Mesenchymal stem cell (in vitro differentiated cells and primary cell): ENCODE measurements at regions not wholly inside any gene's neighbourhood (a gene's known extent, or its start where the extent isn't known, plus 50 kb on each side); places are given as distances from the start of the nearest gene placed in this dataset.

Source experiments
- DNase-seq: peaks from one replicate; pipeline ENCODE4 v3.0.0-alpha.2; 2013
- H2AFZ ChIP-seq: one replicate; pipeline ENCODE4 v1.6.1; 2013; ENCODE audit warnings: low read depth, mild to moderate bottlenecking, control low read depth, inconsistent platforms, low read length, moderate library complexity
- H2AK5ac ChIP-seq: 2 replicates; pipeline ENCODE4 v1.6.1; 2013; ENCODE audit warnings: low read length, moderate library complexity, mild to moderate bottlenecking, inconsistent platforms; ENCODE audit not compliant: severe bottlenecking
- H2BK120ac ChIP-seq: one replicate; pipeline ENCODE4 v1.6.1; 2013; ENCODE audit warnings: low read depth, mild to moderate bottlenecking, inconsistent platforms, low read length, moderate library complexity
- H2BK12ac ChIP-seq, 2 experiments: one replicate each; pipeline ENCODE4 v1.6.1; 2013; ENCODE audit warnings: inconsistent platforms in 2 of 2, low read length in 2 of 2, mild to moderate bottlenecking in 2 of 2, moderate library complexity in 2 of 2, control low read depth in 1 of 2
- H2BK15ac ChIP-seq: one replicate; pipeline ENCODE4 v1.6.1; 2013; ENCODE audit warnings: mild to moderate bottlenecking, low read depth, inconsistent platforms; ENCODE audit not compliant: poor library complexity, severe bottlenecking
- H2BK5ac ChIP-seq: 2 replicates; pipeline ENCODE4 v1.6.1; 2013; ENCODE audit warnings: low read depth, mild to moderate bottlenecking, low read length, control low read depth, inconsistent platforms; ENCODE audit not compliant: poor library complexity, severe bottlenecking
- H3K14ac ChIP-seq, 2 experiments: one replicate each; pipeline ENCODE4 v1.6.1; 2013; ENCODE audit warnings: inconsistent platforms in 2 of 2, low read length in 2 of 2, control low read depth in 1 of 2, mild to moderate bottlenecking in 1 of 2, moderate library complexity in 1 of 2
- H3K18ac ChIP-seq, 2 experiments: one replicate each; pipeline ENCODE4 v1.6.1; 2013; ENCODE audit warnings: inconsistent platforms in 2 of 2, low read length in 2 of 2, control low read depth in 1 of 2, low read depth in 1 of 2, mild to moderate bottlenecking in 1 of 2
- H3K23ac ChIP-seq, 2 experiments: one replicate each; pipeline ENCODE4 v1.6.1; 2013; ENCODE audit warnings: inconsistent platforms in 2 of 2, low read length in 2 of 2, mild to moderate bottlenecking in 2 of 2, moderate library complexity in 2 of 2, control low read depth in 1 of 2
- H3K27ac ChIP-seq: 2 replicates; pipeline ENCODE4 v1.5.1; 2013; ENCODE audit warnings: mild to moderate bottlenecking, moderate library complexity, low read length, control low read depth, inconsistent platforms; ENCODE audit not compliant: poor library complexity, severe bottlenecking
- H3K27me3 ChIP-seq, 2 experiments: 2 replicates each; pipeline versions ENCODE4 v1.6.1 to v1.7.0; 2013; ENCODE audit warnings: low read length in 2 of 2, mild to moderate bottlenecking in 2 of 2, moderate library complexity in 2 of 2, control low read depth in 1 of 2, inconsistent platforms in 1 of 2; ENCODE audit not compliant: control insufficient read depth in 1 of 2, insufficient read depth in 1 of 2
- H3K36me3 ChIP-seq, 2 experiments: 2 replicates each; pipeline versions ENCODE4 v1.6.1 to v1.7.0; 2013; ENCODE audit warnings: low read length in 2 of 2, control low read depth in 1 of 2, inconsistent platforms in 1 of 2, low read depth in 1 of 2, mild to moderate bottlenecking in 1 of 2; ENCODE audit not compliant: insufficient read depth in 2 of 2, control insufficient read depth in 1 of 2
- H3K4ac ChIP-seq, 2 experiments: one replicate each; pipeline ENCODE4 v1.6.1; 2013; ENCODE audit warnings: inconsistent platforms in 2 of 2, low read length in 2 of 2, mild to moderate bottlenecking in 2 of 2, moderate library complexity in 2 of 2, control low read depth in 1 of 2, low read depth in 1 of 2
- H3K4me1 ChIP-seq: 2 replicates; pipeline ENCODE4 v1.6.1; 2013; ENCODE audit warnings: low read depth, low read length, control low read depth; ENCODE audit not compliant: control insufficient read depth, insufficient read depth
- H3K4me2 ChIP-seq: 2 replicates; pipeline ENCODE4 v1.6.1; 2013; ENCODE audit warnings: low read length, mild to moderate bottlenecking, inconsistent platforms; ENCODE audit not compliant: poor library complexity, severe bottlenecking
- H3K4me3 ChIP-seq, 2 experiments: 2 replicates each; pipeline versions ENCODE4 v1.5.1 to v1.7.0; 2013; ENCODE audit warnings: low read length in 2 of 2, mild to moderate bottlenecking in 2 of 2, control low read depth in 1 of 2, low read depth in 1 of 2; ENCODE audit not compliant: insufficient read depth in 1 of 2
- H3K79me1 ChIP-seq: replicated peaks from 2 replicates; pipeline ENCODE4 v1.6.1; 2013; ENCODE audit warnings: mild to moderate bottlenecking, control low read depth, low read length, inconsistent platforms; ENCODE audit not compliant: poor library complexity, severe bottlenecking
- H3K9ac ChIP-seq: 2 replicates; pipeline ENCODE4 v1.7.0; 2013; ENCODE audit warnings: mild to moderate bottlenecking, low read length, moderate library complexity
- H3K9me3 ChIP-seq: 2 replicates; pipeline ENCODE4 v1.7.0; 2013; ENCODE audit warnings: mild to moderate bottlenecking, low read length; ENCODE audit not compliant: control insufficient read depth
- H4K8ac ChIP-seq: one replicate; pipeline ENCODE4 v1.6.1; 2013; ENCODE audit warnings: inconsistent platforms, mild to moderate bottlenecking, low read length, moderate library complexity
- H4K91ac ChIP-seq: one replicate; pipeline ENCODE4 v1.6.1; 2013; ENCODE audit warnings: mild to moderate bottlenecking, low read length, inconsistent platforms
- WGBS: methylation state at CpG from one replicate; pipeline ENCODE4 v1.1.7; 2013; ENCODE audit warnings: mixed read lengths; 5-methylcytosine and 5-hydroxymethylcytosine counted together

DNA sequence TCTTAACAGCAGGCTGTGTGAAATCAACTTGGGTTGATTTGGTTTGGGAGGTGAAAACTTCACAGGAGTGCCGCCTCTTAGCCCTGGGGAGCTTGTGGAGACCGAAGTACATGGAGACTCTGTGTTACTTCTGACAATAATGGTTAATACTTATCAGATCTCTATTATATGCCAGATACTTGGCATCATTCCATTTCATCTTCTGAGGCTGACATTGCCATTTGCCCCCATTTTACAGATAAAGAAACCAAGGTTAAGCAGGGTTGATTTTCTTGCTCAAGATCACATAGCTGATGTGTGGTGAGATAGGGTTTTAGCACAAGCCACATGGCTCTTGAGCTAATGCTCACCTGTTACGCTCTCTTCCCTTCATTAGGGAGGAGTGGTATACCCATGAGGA is 150.6 kb upstream of the FAM13C start:
- no peaks in the 10 kb centered on the region for H3K79me1 ChIP-seq
- no peak overlapping the region for H2BK15ac ChIP-seq
- H2AK5ac ChIP-seq = no peak overlapping the region
- H3K23ac ChIP-seq = no peak overlapping the region
- no peak for DNase-seq
- H2BK12ac ChIP-seq = no peak overlapping the region
- H3K14ac ChIP-seq = no peak overlapping the region
- H4K8ac ChIP-seq = no peak overlapping the region
- no peak overlapping the region for H4K91ac ChIP-seq
- H3K4ac ChIP-seq = no peak overlapping the region
- H3K9ac ChIP-seq = no peak overlapping the region
- H3K36me3 ChIP-seq = no peaks in the 10 kb centered on the region
- no peaks in the 10 kb centered on the region for H3K27me3 ChIP-seq
- no peak overlapping the region for H3K4me3 ChIP-seq
- 72% methylated on average over 1 of the region's 3 CpGs for WGBS
- no peaks in the 10 kb centered on the region for H3K9me3 ChIP-seq
- no peaks in the 10 kb centered on the region for H3K4me1 ChIP-seq
- H2BK5ac ChIP-seq = no peak overlapping the region
- H2AFZ ChIP-seq = no peak overlapping the region
- no peak overlapping the region for H3K18ac ChIP-seq
- H2BK120ac ChIP-seq = no peak overlapping the region
- no peak overlapping the region for H3K27ac ChIP-seq
- H3K4me2 ChIP-seq = no peak overlapping the region

- Histone ChIP-seq H3K27ac (no peak overlapping the region), H2BK120ac (no peak overlapping the region), H2BK12ac (no peak overlapping the region), H3K4ac (no peak overlapping the region), H2AK5ac (no peak overlapping the region), H3K9ac (no peak overlapping the region), H3K18ac (no peak overlapping the region), H3K14ac (no peak overlapping the region), H2BK5ac (no peak overlapping the region), H3K4me2 (no peak overlapping the region), H3K9me3 (no peaks in the 10 kb centered on the region), H3K4me3 (no peak overlapping the region), H3K23ac (no peak overlapping the region), H2AFZ (no peak overlapping the region), H3K36me3 (no peaks in the 10 kb centered on the region), H4K8ac (no peak overlapping the region), H3K79me1 (no peaks in the 10 kb centered on the region), H4K91ac (no peak overlapping the region), H3K4me1 (no peaks in the 10 kb centered on the region), H2BK15ac (no peak overlapping the region), H3K27me3 (no peaks in the 10 kb centered on the region)
- DNase-seq = no peak
- WGBS = 67% methylated on average over 1 of the region's 1 CpG
These were observed 146.6 kb upstream of the FAM13C start for GRCh38 chr10:59508956-59509355.

GRCh38 chr10:59508296-59508695 is 145.9 kb upstream of the FAM13C start:
- peak; percentile 24 for DNase-seq
- WGBS = 62% methylated on average over 3 of the region's 3 CpGs
- H2BK15ac ChIP-seq = no peak overlapping the region
- no peak overlapping the region for H2BK12ac ChIP-seq
- H2AFZ ChIP-seq = no peak overlapping the region
- no peak overlapping the region for H3K27ac ChIP-seq
- H3K9ac ChIP-seq = no peak overlapping the region
- H3K18ac ChIP-seq = no peak overlapping the region
- no peak overlapping the region for H4K91ac ChIP-seq
- H3K4me2 ChIP-seq = no peak overlapping the region
- no peaks in the 10 kb centered on the region for H3K79me1 ChIP-seq
- H3K4ac ChIP-seq = no peak overlapping the region
- no peak overlapping the region for H3K23ac ChIP-seq
- H3K4me3 ChIP-seq = no peak overlapping the region
- no peaks in the 10 kb centered on the region for H3K9me3 ChIP-seq
- no peak overlapping the region for H2BK5ac ChIP-seq
- H2AK5ac ChIP-seq = no peak overlapping the region
- H3K27me3 ChIP-seq = no peaks in the 10 kb centered on the region
- H2BK120ac ChIP-seq = no peak overlapping the region
- H3K36me3 ChIP-seq = no peaks in the 10 kb centered on the region
- no peak overlapping the region for H4K8ac ChIP-seq
- no peak overlapping the region for H3K14ac ChIP-seq
- H3K4me1 ChIP-seq = no peaks in the 10 kb centered on the region

- Histone ChIP-seq H3K18ac (no peak overlapping the region), H3K36me3 (no peaks in the 10 kb centered on the region), H3K4me2 (no peak overlapping the region), H3K4me1 (no peaks in the 10 kb centered on the region), H3K27me3 (no peaks in the 10 kb centered on the region), H4K8ac (no peak overlapping the region), H2BK12ac (no peak overlapping the region), H2AK5ac (no peak overlapping the region), H3K4ac (no peak overlapping the region), H3K27ac (no peak overlapping the region), H3K14ac (no peak overlapping the region), H3K79me1 (no peaks in the 10 kb centered on the region), H3K23ac (no peak overlapping the region), H3K4me3 (no peak overlapping the region), H2BK120ac (no peak overlapping the region), H4K91ac (no peak overlapping the region), H3K9ac (no peak overlapping the region), H2BK15ac (no peak overlapping the region), H3K9me3 (no peaks in the 10 kb centered on the region), H2AFZ (no peak overlapping the region), H2BK5ac (no peak overlapping the region)
- WGBS = no CpG with 5 or more reads among the region's 1 CpG
- DNase-seq = no peak
These were observed 143.6 kb upstream of the FAM13C start for GRCh38 chr10:59505926-59506325.
